ENCODE measurements at regions not wholly inside any gene's neighbourhood (a gene's known extent, or its start where the extent isn't known, plus 50 kb on each side); places are given as distances from the start of the nearest gene placed in this dataset.
"Not testable (repeated sequence)": the region's sequence is repeated elsewhere in the genome, so short reads cannot be mapped to it uniquely, and the experiment has no call there.

DNA sequence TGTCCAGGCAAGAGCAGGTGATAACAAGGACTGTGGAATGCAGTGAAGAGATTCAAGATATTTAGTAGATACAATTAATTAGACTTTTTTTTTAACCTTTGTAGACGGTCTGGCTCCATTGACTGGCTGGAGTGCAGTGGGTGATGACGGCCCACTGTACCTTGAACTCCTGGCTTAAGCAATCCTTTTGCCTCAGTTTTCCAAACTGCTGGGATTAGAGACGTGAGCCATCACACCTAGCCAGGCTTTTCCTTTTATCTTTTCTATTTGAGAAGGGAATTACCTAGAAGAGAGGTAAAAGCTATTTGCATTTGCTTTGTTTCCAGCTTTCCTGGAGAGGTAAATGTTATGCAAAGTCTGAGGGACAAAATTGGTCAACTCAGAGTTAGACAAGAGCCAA, 213.0 kb upstream of the MAGI2 start:
- H3K36me3 Mint-ChIP-seq: no peaks in the 10 kb centered on the region
- ATAC-seq: no peak
- peaks cover 15% of the 10 kb centered on the region for H3K9me3 Mint-ChIP-seq
- no peak overlapping the region for H3K27ac Mint-ChIP-seq
- DNase-seq (ENCODE audit: low spot score in 2 of 2): no peak
- H3K4me3 Mint-ChIP-seq: no peak overlapping the region
- no peaks in the 10 kb centered on the region for H3K4me1 Mint-ChIP-seq

DNA sequence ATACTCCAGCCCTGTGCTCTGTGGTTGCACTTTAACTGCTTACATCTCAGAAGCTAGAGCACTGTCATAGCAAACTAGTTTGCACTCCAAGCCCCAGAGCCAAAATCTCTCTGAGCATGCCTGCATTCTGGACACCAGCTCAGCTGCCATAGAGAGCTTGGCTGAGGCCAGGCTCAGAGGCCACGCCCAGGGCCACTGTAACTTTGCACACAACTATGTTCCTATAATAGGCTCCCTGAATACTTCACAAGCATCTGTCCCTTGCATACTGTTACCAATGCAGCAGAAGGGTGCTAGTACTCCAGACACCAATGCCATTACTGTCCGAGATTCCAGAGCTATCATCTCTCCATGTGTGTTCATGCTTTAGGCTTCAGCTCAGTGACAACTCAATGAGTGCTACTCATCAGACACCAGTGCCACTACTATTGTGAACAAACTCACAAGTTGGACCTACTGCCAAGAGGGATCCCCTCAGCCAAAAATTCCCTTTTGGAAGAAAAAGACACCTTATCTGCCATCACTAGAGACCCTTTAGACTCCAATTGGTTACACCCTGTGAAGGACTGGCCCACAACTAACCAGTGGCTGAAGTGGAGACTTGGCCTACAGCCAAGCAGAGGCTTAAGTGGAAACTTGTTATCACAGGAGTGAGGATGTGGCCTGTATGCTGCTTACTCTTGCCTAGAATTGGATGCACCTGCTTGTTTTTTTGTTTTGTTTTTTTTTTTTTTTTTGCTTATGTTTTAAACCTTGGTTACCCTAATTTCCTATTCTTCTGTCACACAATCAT, 211.6 kb upstream of the MAGI2 start:
- H3K4me1 Mint-ChIP-seq: no peaks in the 10 kb centered on the region
- ATAC-seq (no peak), DNase-seq (ENCODE audit: low spot score in 2 of 2) (no peak)
- peaks cover 15% of the 10 kb centered on the region for H3K9me3 Mint-ChIP-seq
- H3K27ac Mint-ChIP-seq: no peak overlapping the region
- H3K4me3 Mint-ChIP-seq: no peak overlapping the region
- H3K36me3 Mint-ChIP-seq: no peaks in the 10 kb centered on the region

DNA sequence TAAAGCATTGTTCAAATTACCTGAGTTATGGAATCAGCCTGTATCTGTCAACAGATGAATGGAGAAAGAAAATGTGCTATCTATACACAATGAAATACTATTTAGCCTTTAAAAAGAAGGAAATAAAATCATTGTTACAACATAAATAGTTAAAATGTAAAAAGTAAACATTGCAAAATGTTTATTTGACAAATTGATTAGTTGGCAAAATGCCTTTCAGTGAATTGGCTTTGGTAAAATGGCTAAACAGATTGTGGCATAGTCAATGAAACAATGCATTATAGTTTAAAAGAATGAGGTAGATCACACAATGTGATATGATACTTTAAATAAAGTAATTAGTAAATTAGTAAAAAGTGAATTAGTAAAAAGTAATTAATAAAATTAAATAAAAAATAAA, 204.8 kb upstream of the MAGI2 start:
- Mint-ChIP-seq H3K27ac (no peak overlapping the region), H3K4me1 (no peaks in the 10 kb centered on the region), H3K4me3 (no peak overlapping the region), H3K9me3 (peaks cover 12% of the 10 kb centered on the region), H3K36me3 (no peaks in the 10 kb centered on the region)
- no peak for DNase-seq (ENCODE audit: low spot score in 2 of 2)
- no peak for ATAC-seq

DNA sequence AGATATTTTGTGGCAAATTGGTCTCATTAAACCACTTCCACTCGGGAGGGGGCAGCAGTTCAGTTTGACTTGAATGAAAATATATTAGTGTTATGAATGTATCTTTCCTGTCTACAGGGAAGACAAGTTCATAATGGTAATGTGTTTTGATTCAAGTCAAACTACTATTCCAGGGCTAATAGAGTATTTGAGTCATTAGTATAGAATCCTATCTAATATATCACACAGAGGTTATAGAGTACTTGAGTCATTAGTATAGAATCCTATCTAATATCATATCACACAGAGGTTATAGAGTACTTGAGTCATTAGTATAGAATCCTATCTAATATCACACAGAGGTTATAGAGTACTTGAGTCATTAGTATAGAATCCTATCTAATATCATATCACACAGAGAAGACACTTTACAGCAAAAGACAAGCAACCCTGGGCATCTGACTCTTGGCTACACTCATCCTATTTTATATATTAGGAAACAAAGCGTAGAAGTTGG, 199.7 kb upstream of the MAGI2 start:
- Mint-ChIP-seq H3K4me3 (no peak overlapping the region), H3K27ac (no peak overlapping the region), H3K36me3 (no peaks in the 10 kb centered on the region), H3K4me1 (no peaks in the 10 kb centered on the region), H3K9me3 (peaks cover 16% of the 10 kb centered on the region)
- ATAC-seq (no peak), DNase-seq (ENCODE audit: low spot score in 2 of 2) (no peak)

DNA sequence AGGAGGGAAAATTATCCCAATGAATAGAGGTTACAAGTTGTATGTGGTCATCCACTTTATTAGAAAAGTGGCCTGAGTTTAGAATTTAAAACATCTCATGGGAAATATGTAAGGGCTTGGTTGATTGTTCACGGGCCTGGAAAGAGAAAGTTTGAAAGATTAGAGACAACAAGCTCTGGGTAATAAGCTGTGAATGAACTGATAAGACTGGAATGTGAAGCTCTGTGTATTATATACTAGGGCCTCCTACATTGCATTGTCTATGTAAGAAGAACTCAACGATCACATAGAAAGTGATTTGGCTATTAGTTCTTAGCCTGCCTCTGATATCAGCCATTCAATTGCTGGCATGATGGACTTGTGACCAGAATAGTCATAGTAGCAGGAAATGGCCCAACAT, 199.2 kb upstream of the MAGI2 start:
- no peak overlapping the region for H3K27ac Mint-ChIP-seq
- H3K4me3 Mint-ChIP-seq: no peak overlapping the region
- ATAC-seq (no peak), DNase-seq (ENCODE audit: low spot score in 2 of 2) (no peak)
- no peaks in the 10 kb centered on the region for H3K36me3 Mint-ChIP-seq
- H3K9me3 Mint-ChIP-seq: peaks cover 14% of the 10 kb centered on the region
- no peaks in the 10 kb centered on the region for H3K4me1 Mint-ChIP-seq

DNA sequence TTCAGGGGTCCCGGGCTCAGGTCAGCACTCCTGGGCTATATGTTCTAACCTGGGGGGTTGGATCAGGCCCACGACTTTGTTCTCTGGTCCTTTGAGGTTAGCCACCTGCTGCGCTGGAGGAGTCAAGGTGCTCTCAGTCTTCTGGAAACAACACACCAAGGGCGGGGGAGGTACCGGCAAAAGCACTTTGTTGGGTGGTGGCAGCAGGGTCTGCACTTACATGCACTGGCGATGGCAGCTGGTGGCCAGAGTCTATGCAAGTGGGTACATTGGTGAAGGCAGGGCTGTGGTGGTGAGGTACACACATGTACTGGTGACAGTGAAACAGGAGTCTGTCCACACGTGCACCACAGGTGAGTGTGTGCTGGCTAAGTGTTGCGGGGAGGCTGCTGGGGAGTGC, 194.2 kb upstream of the MAGI2 start:
- DNase-seq (ENCODE audit: low spot score in 2 of 2) (no peak), ATAC-seq (no peak)
- Mint-ChIP-seq H3K27ac (no peak overlapping the region), H3K4me1 (no peaks in the 10 kb centered on the region), H3K9me3 (peaks cover 35% of the 10 kb centered on the region), H3K4me3 (no peak overlapping the region), H3K36me3 (no peaks in the 10 kb centered on the region)

DNA sequence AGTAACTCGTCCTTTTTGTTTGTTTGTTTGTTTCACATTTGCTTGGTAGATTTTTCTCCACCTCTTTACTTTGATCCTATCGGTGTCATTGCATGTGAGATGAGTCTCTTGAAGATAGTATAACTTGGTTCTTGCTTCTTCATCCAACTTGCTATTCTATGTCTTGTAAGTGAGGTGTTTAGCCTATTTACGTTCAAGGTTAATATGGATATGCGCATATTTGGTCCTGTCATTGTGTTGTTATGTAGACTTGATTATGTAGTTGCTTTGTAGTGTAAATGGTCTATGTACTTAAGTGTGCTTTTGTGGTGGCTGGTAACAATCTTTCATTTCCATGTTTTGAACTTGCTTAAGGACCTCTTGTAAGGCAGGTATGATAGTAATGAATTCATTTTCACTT, 192.8 kb upstream of the MAGI2 start:
- H3K9me3 Mint-ChIP-seq: peaks cover 34% of the 10 kb centered on the region
- DNase-seq (ENCODE audit: low spot score in 2 of 2): no peak
- H3K4me1 Mint-ChIP-seq: no peaks in the 10 kb centered on the region
- no peak for ATAC-seq
- H3K4me3 Mint-ChIP-seq: no peak overlapping the region
- H3K27ac Mint-ChIP-seq: no peak overlapping the region
- no peaks in the 10 kb centered on the region for H3K36me3 Mint-ChIP-seq

DNA sequence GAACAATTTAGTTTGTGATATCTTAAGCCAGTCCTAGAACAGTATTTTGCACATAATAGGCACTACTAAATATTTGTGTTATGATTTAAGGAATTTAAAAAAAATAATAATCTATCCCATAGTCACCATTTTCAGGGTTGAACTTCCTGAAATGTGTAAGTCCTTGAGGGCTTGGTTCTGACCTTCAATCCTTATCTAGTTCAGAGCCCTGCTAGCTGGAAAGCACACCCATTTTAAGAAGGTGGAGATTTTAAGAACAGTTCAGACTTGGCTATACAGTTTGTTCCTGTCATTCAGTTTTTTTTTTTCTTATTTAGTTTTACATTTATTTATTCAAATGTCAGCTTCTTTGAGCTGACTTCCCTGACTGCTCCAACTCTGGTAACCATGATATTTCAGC, 183.4 kb upstream of the MAGI2 start:
- H3K4me1 Mint-ChIP-seq: no peaks in the 10 kb centered on the region
- peaks cover 8% of the 10 kb centered on the region for H3K9me3 Mint-ChIP-seq
- no peaks in the 10 kb centered on the region for H3K36me3 Mint-ChIP-seq
- no peak for ATAC-seq
- DNase-seq (ENCODE audit: low spot score in 2 of 2): no peak
- no peak overlapping the region for H3K27ac Mint-ChIP-seq
- H3K4me3 Mint-ChIP-seq: no peak overlapping the region

DNA sequence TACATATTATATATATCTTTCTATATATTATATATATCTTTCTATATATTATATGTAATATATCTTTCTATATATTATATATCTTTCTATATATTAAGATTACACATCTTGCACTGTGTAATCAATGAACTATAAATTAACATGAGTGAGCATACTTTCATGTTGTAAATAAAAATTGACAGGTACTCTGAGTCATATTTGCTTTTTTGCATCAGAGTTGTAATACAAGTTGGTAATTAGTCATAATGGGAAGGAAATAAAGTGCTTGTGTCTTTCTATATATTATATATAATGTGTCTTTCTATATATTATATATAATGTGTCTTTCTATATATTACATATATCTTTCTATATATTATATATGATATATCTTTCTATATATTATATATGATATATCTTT, 172.5 kb upstream of the MAGI2 start:
- not testable (repeated sequence) for H3K4me3 Mint-ChIP-seq; ATAC-seq; DNase-seq (ENCODE audit: low spot score in 2 of 2)

DNA sequence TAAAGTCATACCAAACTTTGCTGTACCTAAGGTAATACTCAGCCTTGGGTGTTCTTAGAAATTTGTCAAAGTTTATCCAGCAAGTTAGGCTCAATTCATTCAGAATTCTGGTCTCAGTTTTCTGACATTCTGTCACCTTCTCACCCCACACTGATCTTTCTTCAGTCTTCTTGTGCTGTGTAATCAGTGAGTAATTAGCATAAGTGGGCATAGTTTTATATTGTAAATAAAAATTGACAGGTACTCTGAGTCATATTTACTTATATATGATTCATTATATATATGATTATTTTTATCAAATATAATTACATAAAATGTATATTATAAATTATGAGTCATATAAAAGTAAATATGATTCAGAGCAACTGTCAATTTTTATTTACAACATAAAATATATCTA, 170.9 kb upstream of the MAGI2 start:
- Mint-ChIP-seq H3K36me3 (no peaks in the 10 kb centered on the region), H3K27ac (no peak overlapping the region), H3K9me3 (peaks cover 15% of the 10 kb centered on the region), H3K4me1 (no peaks in the 10 kb centered on the region), H3K4me3 (no peak overlapping the region)
- no peak for DNase-seq (ENCODE audit: low spot score in 2 of 2)
- no peak for ATAC-seq

More for the DNA sequence above, 172.5 kb upstream of the MAGI2 start:
- not testable (repeated sequence) for H3K36me3 Mint-ChIP-seq, H3K27ac Mint-ChIP-seq, H3K4me1 Mint-ChIP-seq
- peaks cover 10% of the 10 kb centered on the region for H3K9me3 Mint-ChIP-seq

DNA sequence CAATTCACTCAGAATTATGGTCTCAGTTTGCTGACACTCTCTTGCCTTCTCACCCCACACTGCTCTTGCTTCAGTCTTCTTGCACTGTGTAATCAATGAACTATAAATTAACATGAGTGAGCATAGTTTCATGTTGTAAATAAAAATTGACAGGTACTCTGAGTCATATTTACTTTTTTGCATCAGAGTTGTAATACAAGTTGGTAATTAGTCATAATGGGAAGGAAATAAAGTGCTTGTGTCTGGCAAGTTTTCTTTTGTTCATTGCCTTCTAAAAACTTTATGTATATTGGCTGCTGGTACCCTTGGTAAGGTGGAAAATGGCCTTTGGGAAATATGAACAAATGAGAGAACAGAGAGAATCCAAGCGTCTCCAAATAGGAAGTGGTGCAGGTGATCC, 169.3 kb upstream of the MAGI2 start:
- Mint-ChIP-seq H3K4me3 (no peak overlapping the region), H3K36me3 (no peaks in the 10 kb centered on the region), H3K27ac (no peak overlapping the region), H3K9me3 (peaks cover 15% of the 10 kb centered on the region), H3K4me1 (no peaks in the 10 kb centered on the region)
- no peak for DNase-seq (ENCODE audit: low spot score in 2 of 2)
- no peak for ATAC-seq

DNA sequence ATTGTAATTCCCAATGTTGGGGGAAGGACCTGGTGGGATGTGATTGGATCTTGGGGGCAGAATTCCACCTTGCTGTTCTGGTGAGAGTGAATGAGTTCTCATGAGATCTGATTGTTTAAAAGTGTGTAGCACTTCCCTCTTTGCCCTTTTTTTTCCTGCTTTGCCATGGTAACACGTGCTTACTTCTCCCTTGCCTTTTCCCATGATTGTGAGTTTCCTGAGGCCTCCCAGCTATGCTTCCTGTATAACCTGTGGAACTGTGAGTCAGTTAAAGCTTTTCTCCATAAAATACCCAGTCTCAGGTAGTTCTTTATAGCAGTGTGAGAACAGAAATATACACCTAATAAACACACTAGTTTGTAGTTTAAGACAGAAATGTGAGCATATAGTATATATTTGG, 166.8 kb upstream of the MAGI2 start:
- no peak for DNase-seq (ENCODE audit: low spot score in 2 of 2)
- H3K36me3 Mint-ChIP-seq: no peaks in the 10 kb centered on the region
- H3K27ac Mint-ChIP-seq: no peak overlapping the region
- H3K4me3 Mint-ChIP-seq: no peak overlapping the region
- H3K4me1 Mint-ChIP-seq: no peaks in the 10 kb centered on the region
- ATAC-seq: no peak
- peaks cover 15% of the 10 kb centered on the region for H3K9me3 Mint-ChIP-seq

DNA sequence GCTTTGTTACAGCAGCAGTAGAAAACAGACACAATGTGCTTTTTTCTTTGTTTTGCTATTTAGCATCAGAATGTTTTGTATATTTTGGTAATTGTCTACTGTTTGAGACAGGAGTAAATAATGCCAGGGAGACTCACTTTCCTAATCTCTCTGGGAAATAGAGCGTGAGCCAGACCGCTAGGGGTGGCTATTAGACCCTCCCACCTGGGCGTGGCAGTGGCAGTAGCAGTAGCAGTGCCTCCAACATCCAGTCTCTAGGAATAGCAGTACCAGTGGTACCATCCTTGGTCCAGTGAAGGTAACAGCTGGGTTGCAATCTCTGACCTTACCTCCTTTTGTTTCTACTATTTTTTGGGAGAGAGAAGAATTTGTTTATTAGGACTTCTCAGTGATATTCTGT, 165.7 kb upstream of the MAGI2 start:
- no peak for DNase-seq (ENCODE audit: low spot score in 2 of 2)
- peaks cover 15% of the 10 kb centered on the region for H3K9me3 Mint-ChIP-seq
- no peak for ATAC-seq
- H3K4me3 Mint-ChIP-seq: no peak overlapping the region
- H3K36me3 Mint-ChIP-seq: no peaks in the 10 kb centered on the region
- H3K4me1 Mint-ChIP-seq: no peaks in the 10 kb centered on the region
- H3K27ac Mint-ChIP-seq: no peak overlapping the region

DNA sequence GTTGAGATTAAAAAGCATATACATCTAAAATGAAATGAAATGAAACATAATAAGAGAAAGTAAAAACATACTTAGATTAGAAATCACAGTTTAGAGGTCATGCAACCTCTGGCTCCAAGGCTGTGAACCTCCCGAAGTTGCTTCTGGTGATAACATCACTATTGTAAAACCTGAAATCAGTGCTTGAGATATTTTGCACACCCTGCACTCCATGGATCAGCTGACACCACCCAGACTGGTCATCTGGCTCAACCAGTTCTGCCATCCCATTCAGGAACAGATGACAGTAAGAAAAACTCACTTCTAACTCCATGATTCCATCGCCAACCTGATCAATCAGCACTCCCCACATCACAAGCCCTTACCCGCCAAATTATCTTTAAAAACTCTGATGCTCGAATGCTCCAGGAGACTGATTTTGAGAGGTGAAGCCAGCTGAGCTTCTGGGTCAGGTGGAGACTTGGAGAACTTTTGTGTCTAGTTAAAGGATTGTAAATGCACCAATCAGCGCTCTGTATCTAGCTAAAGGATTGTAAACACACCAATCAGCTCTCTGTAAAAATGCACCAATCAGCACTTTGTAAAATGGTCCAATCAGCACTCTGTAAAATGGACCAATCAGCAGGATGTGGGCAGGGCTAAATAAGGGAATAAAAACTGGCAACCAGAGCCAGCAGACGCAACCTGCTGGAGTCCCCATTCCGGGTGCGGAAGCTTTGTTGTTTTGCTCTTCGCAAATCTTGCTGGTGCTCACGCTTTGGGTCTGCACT, 162.6 kb upstream of the MAGI2 start:
- ATAC-seq (no peak), DNase-seq (ENCODE audit: low spot score in 2 of 2) (no peak)
- H3K4me1 Mint-ChIP-seq: no peaks in the 10 kb centered on the region
- H3K4me3 Mint-ChIP-seq: no peak overlapping the region
- no peak overlapping the region for H3K27ac Mint-ChIP-seq
- H3K36me3 Mint-ChIP-seq: no peaks in the 10 kb centered on the region
- H3K9me3 Mint-ChIP-seq: peaks cover 11% of the 10 kb centered on the region

DNA sequence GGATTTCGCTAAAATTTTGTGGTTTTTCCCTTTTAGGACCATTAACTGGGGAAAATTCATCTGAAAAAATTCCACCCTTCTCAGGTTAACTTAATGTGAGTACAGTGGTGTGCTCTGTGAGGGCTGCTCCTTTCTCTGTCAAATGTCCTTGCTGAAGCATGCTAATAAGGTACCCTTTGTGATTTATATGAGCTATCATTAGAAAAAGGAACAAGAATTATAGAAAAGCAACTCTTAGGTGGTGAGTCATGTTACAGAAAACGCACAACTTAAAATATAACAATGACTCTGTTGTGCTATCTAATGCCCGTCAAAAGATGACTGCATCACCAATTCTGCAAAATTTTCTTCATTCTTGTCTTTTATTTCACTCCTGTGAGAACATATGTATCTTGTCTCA, 162.0 kb upstream of the MAGI2 start:
- H3K27ac Mint-ChIP-seq: no peak overlapping the region
- H3K4me3 Mint-ChIP-seq: no peak overlapping the region
- ATAC-seq: no peak
- H3K9me3 Mint-ChIP-seq: peaks cover 12% of the 10 kb centered on the region
- no peaks in the 10 kb centered on the region for H3K4me1 Mint-ChIP-seq
- no peaks in the 10 kb centered on the region for H3K36me3 Mint-ChIP-seq
- DNase-seq (ENCODE audit: low spot score in 2 of 2): no peak

DNA sequence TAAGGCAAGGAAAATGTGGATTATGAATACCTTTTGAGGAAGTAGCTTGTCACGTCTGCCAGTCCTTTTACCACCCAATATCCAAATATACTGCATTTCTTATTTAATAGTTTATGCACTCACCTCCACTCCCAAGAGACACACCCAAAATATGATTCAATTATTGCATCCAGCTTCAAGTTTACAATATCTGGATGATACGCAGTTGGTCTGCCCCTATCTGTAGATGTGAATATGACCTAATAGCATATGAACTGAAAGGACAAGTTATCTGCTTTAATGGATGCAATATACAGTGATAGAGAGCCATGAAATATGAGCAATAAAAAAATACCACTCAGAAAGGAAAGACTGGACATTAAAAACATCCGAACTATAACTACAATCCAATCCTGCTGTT, 159.4 kb upstream of the MAGI2 start:
- Mint-ChIP-seq H3K4me3 (no peak overlapping the region), H3K4me1 (no peaks in the 10 kb centered on the region), H3K36me3 (no peaks in the 10 kb centered on the region), H3K27ac (no peak overlapping the region), H3K9me3 (peaks cover 5% of the 10 kb centered on the region)
- no peak for DNase-seq (ENCODE audit: low spot score in 2 of 2)
- ATAC-seq: no peak

Measured in stimulated activated effector memory CD8-positive, alpha-beta T cell treated with anti-CD3 and anti-CD28 coated beads, Interleukin-12 subunit alpha, Interleukin-12 subunit beta, amount 100 ng/mL, for 72 hours (primary cell).